ENCODE measurements at regions not wholly inside any gene's neighbourhood (a gene's known extent, or its start where the extent isn't known, plus 50 kb on each side); places are given as distances from the start of the nearest gene placed in this dataset.

- Histone ChIP-seq H3K36me3 (replicated peaks in 1 of 2; ENCODE audit: control insufficient read depth in 1 of 2, insufficient read depth in 2 of 2, low read length in 1 of 2) (no peaks in the 10 kb centered on the region), H3K79me2 (ENCODE audit: insufficient read depth) (no peaks in the 10 kb centered on the region), H3K9ac (no peak overlapping the region), H3K27me3 (ENCODE audit: insufficient read depth) (no peaks in the 10 kb centered on the region), H3K4me1 (ENCODE audit: control insufficient read depth in 1 of 2, insufficient read depth in 2 of 2, low read depth in 1 of 2, low read length in 1 of 2) (no peaks in the 10 kb centered on the region; a peak in 1 of 4 replicates), H3F3A (replicated peaks; ENCODE audit: insufficient read depth) (no peaks in the 10 kb centered on the region), H3K4me3 (ENCODE audit: low read depth in 2 of 2, low read length in 1 of 2) (no peak overlapping the region), H3K9me3 (no peaks in the 10 kb centered on the region), H3K4me2 (no peak overlapping the region), H3K9me2 (no peaks in the 10 kb centered on the region), H4K20me1 (ENCODE audit: insufficient read depth) (no peaks in the 10 kb centered on the region), H2AFZ (ENCODE audit: low read depth) (0 out of 2 replicates have a peak overlapping the region, but pooled peaks have one; percentile 46), H3K27ac (ENCODE audit: low read depth in 2 of 2, low read length in 1 of 2) (no peak overlapping the region)
- ChIA-PET CTCF (no interaction called here), POLR2A (no interaction called here)
- TF ChIP-seq FOSL2 (IDR thresholded peaks at IDR 0.05; ENCODE audit: borderline replicate concordance, low read depth) (no peak), RXRA (IDR thresholded peaks at IDR 0.05; ENCODE audit: borderline replicate concordance, low read depth) (no peak), EP300 (IDR thresholded peaks at IDR 0.05; ENCODE audit: borderline replicate concordance in 1 of 2, low read depth in 1 of 2, low read length in 1 of 2) (no peak), GABPA (IDR thresholded peaks at IDR 0.05; ENCODE audit: low read depth) (no peak), FOXJ3 (CRISPR knock-in tag; IDR thresholded peaks at IDR 0.05) (no peak), POLR2AphosphoS5 (IDR thresholded peaks at IDR 0.05; ENCODE audit: low read depth, low read length) (no peak), NRF1 (IDR thresholded peaks at IDR 0.05; ENCODE audit: low read depth, low read length) (no peak), ELF1 (IDR thresholded peaks at IDR 0.05) (no peak), MEF2A (IDR thresholded peaks at IDR 0.05; ENCODE audit: borderline replicate concordance, low read depth) (no peak), TAF1 (IDR thresholded peaks at IDR 0.05; ENCODE audit: borderline replicate concordance, low read depth, low read length) (no peak), SMC3 (IDR thresholded peaks at IDR 0.05; ENCODE audit: low read depth, low read length) (no peak), RFX5 (IDR thresholded peaks at IDR 0.05; ENCODE audit: low read length) (no peak), MXI1 (IDR thresholded peaks at IDR 0.05; ENCODE audit: low read depth, low read length) (no peak), EZH2phosphoT487 (IDR thresholded peaks at IDR 0.05; ENCODE audit: borderline replicate concordance, low read depth) (no peak), SIN3A (IDR thresholded peaks at IDR 0.05; ENCODE audit: borderline replicate concordance, low read depth, low read length) (no peak), GATA2 (CRISPR knock-in tag; IDR thresholded peaks at IDR 0.05) (no peak), CHD2 (IDR thresholded peaks at IDR 0.05; ENCODE audit: low read length, partially characterized antibody) (no peak)
- WGBS (ENCODE audit: low lambda C conversion rate), result 39% methylated on average over 3 of the region's 3 CpGs
- DNase-seq, result no peak
Measured at GRCh38 chr13:70473907-70474306, 365.7 kb upstream of the KLHL1 start.

GRCh38 chr13:70469077-70469476, 360.8 kb upstream of the KLHL1 start:
- Histone ChIP-seq H4K20me1 (ENCODE audit: insufficient read depth) (no peaks in the 10 kb centered on the region), H3K4me2 (no peak overlapping the region), H3K4me1 (ENCODE audit: control insufficient read depth in 1 of 2, insufficient read depth in 2 of 2, low read depth in 1 of 2, low read length in 1 of 2) (no peaks in the 10 kb centered on the region; a peak in 1 of 4 replicates), H3K36me3 (replicated peaks in 1 of 2; ENCODE audit: control insufficient read depth in 1 of 2, insufficient read depth in 2 of 2, low read length in 1 of 2) (no peaks in the 10 kb centered on the region), H3K27ac (ENCODE audit: low read depth in 2 of 2, low read length in 1 of 2) (no peak overlapping the region), H3K9ac (no peak overlapping the region), H3K4me3 (ENCODE audit: low read depth in 2 of 2, low read length in 1 of 2) (no peak overlapping the region), H2AFZ (ENCODE audit: low read depth) (no peak overlapping the region), H3K9me3 (no peaks in the 10 kb centered on the region), H3K9me2 (no peaks in the 10 kb centered on the region), H3K79me2 (ENCODE audit: insufficient read depth) (no peaks in the 10 kb centered on the region), H3K27me3 (ENCODE audit: insufficient read depth) (no peaks in the 10 kb centered on the region), H3F3A (replicated peaks; ENCODE audit: insufficient read depth) (no peaks in the 10 kb centered on the region)
- TF ChIP-seq USF1 (IDR thresholded peaks at IDR 0.05; ENCODE audit: borderline replicate concordance, low read depth), result no peak
- TF ChIP-seq SIN3A (IDR thresholded peaks at IDR 0.05; ENCODE audit: borderline replicate concordance, low read depth, low read length), result no peak
- TF ChIP-seq NFIC (IDR thresholded peaks at IDR 0.05; ENCODE audit: borderline replicate concordance), result no peak
- no peak for TF ChIP-seq FOXM1 (IDR thresholded peaks at IDR 0.05; ENCODE audit: low read depth)
- TF ChIP-seq PBX3 (IDR thresholded peaks at IDR 0.05), result no peak
- no peak for TF ChIP-seq ELF1 (IDR thresholded peaks at IDR 0.05)
- TF ChIP-seq IRF3 (IDR thresholded peaks at IDR 0.05; ENCODE audit: low read depth, low read length), result no peak
- TF ChIP-seq RFX5 (IDR thresholded peaks at IDR 0.05; ENCODE audit: low read length), result no peak
- TF ChIP-seq RXRA (IDR thresholded peaks at IDR 0.05; ENCODE audit: borderline replicate concordance, low read depth), result no peak
- TF ChIP-seq FOSL2 (IDR thresholded peaks at IDR 0.05; ENCODE audit: borderline replicate concordance, low read depth), result no peak
- no peak for TF ChIP-seq TAF1 (IDR thresholded peaks at IDR 0.05; ENCODE audit: borderline replicate concordance, low read depth, low read length)
- TF ChIP-seq GATA2 (CRISPR knock-in tag; IDR thresholded peaks at IDR 0.05), result no peak
- TF ChIP-seq EP300 (IDR thresholded peaks at IDR 0.05; ENCODE audit: borderline replicate concordance in 1 of 2, low read depth in 1 of 2, low read length in 1 of 2), result no peak
- TF ChIP-seq TCF12 (IDR thresholded peaks at IDR 0.05), result no peak
- TF ChIP-seq MXI1 (IDR thresholded peaks at IDR 0.05; ENCODE audit: low read depth, low read length), result no peak
- no peak for TF ChIP-seq SMC3 (IDR thresholded peaks at IDR 0.05; ENCODE audit: low read depth, low read length)
- CTCF ChIA-PET, result no interaction called here
- DNase-seq, result no peak
- POLR2A ChIA-PET, result no interaction called here
- WGBS (ENCODE audit: low lambda C conversion rate), result 57% methylated on average over 3 of the region's 3 CpGs
